HG02885 (cell line): ENCODE measurements at regions not wholly inside any gene's neighbourhood (a gene's known extent, or its start where the extent isn't known, plus 50 kb on each side); places are given as distances from the start of the nearest gene placed in this dataset.
"Not testable (repeated sequence)": the region's sequence is repeated elsewhere in the genome, so short reads cannot be mapped to it uniquely, and the experiment has no call there.

ENCODE experiments used
- ATAC-seq: cut with Tn5 transposase; IDR thresholded peaks from one replicate; pipeline ENCODE4 v1.9.1; 2021; ENCODE audit warnings: mild to moderate bottlenecking; ENCODE audit not compliant: unreplicated experiment, poor library complexity

DNA sequence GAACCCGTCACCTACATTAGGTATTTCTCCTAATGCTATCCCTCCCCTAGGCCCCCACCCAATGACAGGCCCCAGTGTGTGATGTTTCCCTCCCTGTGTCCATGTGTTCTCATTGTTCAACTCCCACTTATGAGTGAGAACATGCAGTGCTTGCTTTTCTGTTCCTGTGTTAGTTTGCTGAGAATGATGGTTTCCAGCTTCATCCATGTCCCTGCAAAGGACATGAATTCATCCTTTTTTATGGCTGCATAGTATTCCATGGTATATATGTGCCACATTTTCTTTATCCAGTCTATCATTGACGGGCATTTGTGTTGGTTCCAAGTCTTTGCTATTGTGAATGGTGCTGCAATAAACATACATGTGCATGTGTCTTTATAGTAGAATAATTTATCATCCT lies 163.2 kb upstream of the LMO3 start:
- ATAC-seq, result not testable (repeated sequence)

DNA sequence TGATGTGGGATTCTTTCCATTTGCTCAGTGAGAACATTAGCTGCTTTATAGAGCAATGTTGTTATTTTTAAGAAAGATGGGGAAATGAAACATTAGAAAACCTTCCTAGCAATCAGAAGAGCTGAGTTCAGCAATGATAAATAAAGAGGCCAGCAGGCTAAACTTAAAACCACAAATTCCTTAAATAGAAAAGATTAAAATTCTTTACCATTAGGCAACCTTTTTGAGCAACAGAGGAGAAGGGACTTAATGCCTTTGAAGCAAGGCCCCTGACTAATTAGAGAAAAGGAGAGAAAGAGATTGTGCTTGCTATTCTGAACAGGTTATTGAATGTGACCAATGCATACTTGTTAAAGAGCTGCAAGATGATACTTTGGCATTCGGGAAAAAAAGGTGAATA lies 160.8 kb upstream of the LMO3 start:
- ATAC-seq, result no peak

DNA sequence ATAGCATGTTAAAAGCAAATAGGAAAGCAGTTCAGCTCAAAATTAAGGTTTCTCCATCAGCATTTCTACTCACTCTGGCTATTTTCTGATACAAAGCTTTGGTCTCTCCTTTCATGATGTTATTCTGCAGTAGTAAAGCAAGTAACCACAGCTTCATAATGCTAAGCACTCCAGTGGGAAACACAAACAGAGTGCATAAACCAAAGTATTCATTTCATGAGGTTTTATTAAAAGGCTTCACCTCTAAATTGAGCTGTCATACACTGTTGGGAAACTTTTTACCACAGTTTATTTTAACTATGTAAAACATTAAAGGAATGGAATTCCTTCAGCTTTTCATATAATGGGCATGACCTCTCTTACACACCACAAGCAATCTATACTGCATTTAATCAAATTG lies 157.9 kb upstream of the LMO3 start:
- ATAC-seq, result no peak

- ATAC-seq, result no peak
These were observed 151.0 kb upstream of the LMO3 start for GRCh38 chr12:16756833-16757555.

GRCh38 chr12:16730772-16731171 lies 124.8 kb upstream of the LMO3 start:
- no peak for ATAC-seq

DNA sequence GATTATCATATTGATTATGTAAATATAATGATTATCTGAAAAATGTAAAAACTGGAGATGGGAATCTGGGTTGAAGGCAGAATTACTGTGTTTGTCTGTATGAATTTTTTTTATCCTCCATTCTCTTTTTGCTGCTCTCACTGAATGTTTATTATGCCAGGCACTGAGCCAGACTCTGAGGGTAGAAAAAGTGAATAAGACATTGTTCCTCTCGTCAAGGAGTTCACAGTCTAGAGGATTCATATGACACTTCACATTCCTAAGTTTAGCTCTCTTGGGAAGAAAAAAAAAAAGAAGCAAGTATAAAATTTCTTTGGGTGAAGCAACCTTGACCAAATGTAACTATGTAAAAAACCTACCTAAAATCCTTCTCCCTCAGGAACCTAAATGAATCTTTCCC lies 120.9 kb upstream of the LMO3 start:
- ATAC-seq, result no peak

DNA sequence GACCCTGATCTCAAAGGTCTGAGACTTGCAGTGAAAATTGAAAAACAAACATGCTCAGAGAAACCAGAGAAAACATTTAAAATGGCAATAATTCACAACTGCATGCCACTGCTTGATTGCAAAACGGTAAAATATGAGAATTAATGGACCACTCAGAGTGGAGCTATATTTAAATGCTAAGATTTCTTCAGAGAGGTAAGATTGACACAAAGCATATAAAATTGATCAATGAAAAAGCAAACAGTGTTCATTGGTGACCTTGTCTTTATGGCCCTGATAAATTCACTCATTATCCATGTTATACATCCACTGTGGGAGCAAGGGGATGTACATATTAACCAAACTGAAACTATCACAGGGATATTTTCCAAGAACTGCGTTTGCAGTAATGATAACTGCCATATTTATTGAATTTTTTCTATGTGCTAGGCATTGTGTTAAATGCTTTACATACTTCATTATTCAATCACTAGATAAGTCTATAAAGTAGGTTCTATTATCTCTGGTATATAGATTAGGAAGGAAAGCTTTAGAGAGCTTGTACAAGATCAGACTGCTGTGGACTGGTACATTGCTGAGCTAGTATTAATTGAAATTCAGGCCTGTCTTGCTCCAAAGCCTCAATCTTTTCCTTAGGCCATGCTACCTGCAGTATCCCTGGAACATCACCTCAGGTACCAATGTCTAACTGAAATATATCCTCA lies 113.9 kb upstream of the LMO3 start:
- ATAC-seq, result no peak

GRCh38 chr12:16716928-16717327 lies 111.0 kb upstream of the LMO3 start:
- ATAC-seq, result no peak

DNA sequence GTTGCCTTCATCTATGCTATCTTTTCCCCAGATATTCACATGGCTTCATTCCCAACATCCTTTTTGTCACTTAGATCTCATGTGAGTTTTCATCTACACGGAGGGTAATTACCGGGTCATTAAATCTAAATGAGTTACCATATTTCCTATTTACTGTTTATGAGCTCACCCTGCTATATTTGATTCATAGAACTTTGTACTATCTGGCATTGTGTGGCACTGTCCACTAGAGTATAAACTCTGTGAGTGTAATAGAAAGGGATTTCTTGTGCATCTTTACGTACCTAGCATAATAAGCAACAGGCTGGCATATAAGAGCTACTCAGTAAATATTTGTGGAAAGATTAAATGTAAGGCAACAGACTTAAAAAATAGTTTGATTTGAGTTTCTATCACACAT lies 86.1 kb upstream of the LMO3 start:
- no peak for ATAC-seq

DNA sequence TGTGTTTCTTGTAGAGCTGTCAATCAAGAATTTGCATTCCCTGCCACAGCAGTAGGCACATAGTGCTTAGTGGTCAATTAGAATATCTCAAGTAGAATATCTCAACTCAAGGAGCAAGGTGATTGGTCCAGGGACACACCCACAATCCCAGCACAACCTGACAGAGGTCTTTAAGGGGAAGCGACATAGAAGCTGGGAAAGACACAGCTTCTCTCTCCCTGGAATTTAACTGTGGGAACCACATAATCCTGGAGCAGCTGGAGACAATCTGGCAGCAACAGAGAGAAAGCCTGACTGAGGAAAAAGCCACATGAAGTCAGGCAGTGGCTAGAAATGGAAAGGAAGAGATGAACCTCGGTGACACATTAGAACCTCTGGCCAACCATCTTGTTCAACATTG lies 85.7 kb upstream of the LMO3 start:
- ATAC-seq, result no peak

GRCh38 chr12:16688200-16688599 lies 82.2 kb upstream of the LMO3 start:
- ATAC-seq, result no peak

DNA sequence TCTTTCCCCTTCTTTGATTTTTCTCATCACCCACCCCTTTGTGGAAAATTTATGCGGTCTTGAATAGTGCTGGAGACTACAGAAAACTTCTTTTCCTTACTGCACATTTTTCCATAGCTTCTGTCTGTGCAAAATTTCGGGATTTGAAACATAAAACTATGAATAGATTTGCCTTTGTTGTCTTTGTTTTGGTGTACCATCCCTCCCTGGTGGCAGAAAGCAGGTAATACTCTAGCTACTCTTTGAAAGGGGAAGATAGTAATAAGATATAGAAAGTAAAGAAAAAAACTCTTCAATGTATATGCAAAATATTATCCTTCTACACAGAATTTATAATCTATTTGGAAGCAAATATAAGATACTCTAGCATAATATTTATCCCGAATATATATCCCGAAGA lies 79.1 kb upstream of the LMO3 start:
- peak; percentile 51 for ATAC-seq

DNA sequence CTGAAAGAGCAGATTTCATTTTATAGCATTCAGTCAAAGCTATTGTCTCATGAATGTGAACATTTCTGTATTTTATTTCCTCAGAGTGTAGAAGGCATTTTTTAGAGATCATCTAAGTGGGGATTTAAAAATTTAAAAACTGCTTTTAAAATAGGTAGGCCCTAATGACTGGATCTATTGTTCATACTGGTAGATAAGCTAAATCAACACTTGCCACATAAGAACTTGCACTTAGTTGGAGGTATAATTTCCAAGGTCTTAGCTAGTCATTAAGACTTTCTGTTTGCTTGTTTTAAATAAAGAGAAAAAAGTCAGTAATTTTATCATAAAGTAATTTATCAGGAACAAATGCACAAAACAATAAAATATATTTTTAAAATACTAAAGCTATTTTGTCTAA lies 75.2 kb upstream of the LMO3 start:
- ATAC-seq, result no peak

DNA sequence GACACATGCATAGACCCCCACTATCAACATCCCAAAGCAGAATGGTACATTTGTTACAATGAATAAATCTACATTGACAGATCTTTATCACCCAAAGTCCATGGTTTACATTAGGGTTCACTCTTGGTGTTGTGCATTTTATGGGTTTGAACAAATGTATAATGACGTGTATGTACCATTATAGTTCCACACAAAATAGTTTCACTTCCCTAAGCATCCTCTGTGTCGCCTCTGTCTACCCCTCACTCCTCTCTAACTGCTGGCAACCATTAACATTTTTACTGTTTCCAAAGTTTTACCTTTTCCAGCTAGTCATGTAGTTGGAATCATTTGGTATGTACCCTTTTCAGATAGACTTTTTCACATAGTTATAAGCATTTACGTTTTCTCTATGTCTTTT lies 69.5 kb upstream of the LMO3 start:
- peak; percentile 89 for ATAC-seq

DNA sequence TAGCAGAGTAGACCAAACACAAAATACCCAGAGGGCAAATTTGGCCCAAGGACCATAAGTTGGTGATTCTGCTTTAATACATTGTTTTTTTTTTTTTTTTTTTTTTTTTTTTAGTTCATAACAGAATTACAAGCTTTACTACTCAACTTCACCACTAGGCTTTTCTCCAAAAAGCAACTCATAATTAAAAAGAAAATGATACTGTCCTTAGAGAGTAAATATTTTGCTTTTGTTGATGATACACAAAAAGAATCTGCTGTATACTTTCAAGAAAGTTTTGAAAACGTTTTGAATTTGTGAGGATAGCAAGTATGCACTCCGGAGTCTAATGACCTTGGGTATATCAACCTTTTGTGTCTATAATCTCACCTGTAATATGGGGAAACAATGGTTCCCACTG lies 68.9 kb upstream of the LMO3 start:
- no peak for ATAC-seq

- ATAC-seq, result no peak
These were observed 64.6 kb upstream of the LMO3 start for GRCh38 chr12:16670456-16671050.

DNA sequence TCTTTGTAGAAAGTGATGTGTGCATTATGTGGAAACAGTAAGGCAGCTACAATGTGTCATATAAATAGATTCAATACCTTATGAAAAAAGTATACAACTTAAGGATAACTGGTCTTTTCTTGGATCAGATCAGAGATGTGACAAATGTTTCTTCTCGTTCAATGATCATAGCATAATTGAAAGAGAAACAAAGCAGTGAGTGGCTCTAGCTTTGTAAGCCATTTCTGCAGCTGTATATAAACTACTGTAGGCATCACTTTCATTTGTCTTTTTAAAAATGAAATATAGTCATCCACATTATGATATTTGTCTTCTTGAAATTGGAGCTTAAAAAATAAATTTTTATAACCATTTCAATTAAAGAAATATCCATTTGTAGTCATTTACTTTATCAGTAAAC lies 63.8 kb upstream of the LMO3 start:
- peak; percentile 76 for ATAC-seq

- ATAC-seq, result no peak
These were observed 62.2 kb upstream of the LMO3 start for GRCh38 chr12:16668198-16668597.

DNA sequence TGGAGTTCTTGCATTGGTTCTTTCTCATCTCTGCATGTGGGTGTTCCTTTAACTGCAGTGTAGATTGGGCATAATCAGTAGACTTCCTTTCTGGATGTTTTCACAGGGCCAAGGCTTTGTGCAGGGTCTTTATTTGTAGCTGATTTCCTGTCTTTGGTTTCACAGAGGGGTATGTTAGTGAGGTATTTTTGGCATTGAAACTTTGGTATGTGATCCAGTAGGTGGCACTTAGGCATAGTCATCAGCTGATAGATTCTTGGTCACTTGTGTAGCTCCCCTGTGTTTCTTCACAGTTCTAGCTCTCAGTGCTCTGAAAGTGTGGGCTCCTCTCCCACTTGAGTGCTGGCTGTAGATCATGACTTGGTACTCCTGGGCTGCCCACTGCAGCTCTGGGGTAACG lies 52.7 kb upstream of the LMO3 start:
- ATAC-seq, result no peak
